ENCODE measurements at regions not wholly inside any gene's neighbourhood (a gene's known extent, or its start where the extent isn't known, plus 50 kb on each side); places are given as distances from the start of the nearest gene placed in this dataset.

DNA sequence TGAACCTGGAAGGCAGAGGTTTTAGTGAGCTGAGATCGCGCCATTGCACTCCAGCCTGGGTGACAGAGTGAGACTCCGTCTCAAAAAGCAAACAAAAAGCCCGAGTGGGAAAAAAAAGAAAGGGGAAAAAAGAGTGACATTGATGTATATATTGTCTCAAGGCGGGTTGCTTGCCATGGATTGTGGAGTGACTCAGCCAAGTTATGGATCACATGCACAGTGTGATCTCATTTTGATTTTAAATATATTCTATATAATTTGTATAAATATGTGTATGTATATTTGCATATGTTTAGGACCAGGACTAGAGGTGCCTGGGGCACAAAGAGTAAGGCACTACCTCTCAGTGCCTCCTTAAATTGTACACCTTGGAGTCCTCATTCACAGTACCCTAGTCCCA is 116.2 kb upstream of the RASSF8 start:
- no peaks in the 10 kb centered on the region for H3K36me3 ChIP-seq (ENCODE audit: control insufficient read depth in 3 of 3, insufficient read depth in 2 of 3, low read depth in 1 of 3, low read length in 3 of 3)
- H3K4me3 ChIP-seq (ENCODE audit: low read depth in 1 of 3, low read length in 3 of 3): no peak overlapping the region
- H3K27ac ChIP-seq (ENCODE audit: low read depth in 1 of 3, low read length in 2 of 3): no peak overlapping the region
- no peaks in the 10 kb centered on the region for H3K27me3 ChIP-seq (ENCODE audit: control insufficient read depth in 3 of 3, insufficient read depth in 3 of 3, low read length in 3 of 3)
- WGBS, 3 donors: 71 to 77% (median 73%) methylated on average over 5 of the region's 5 CpGs
- FAIRE-seq (no peak), DNase-seq (no peak)
- H3K9me3 ChIP-seq (ENCODE audit: control insufficient read depth in 2 of 2, insufficient read depth in 1 of 2, low read depth in 1 of 2, low read length in 1 of 2): no peaks in the 10 kb centered on the region
- no peaks in the 10 kb centered on the region for H3K4me1 ChIP-seq (ENCODE audit: control insufficient read depth in 3 of 3, insufficient read depth in 2 of 3, low read depth in 1 of 3, low read length in 2 of 3)

DNA sequence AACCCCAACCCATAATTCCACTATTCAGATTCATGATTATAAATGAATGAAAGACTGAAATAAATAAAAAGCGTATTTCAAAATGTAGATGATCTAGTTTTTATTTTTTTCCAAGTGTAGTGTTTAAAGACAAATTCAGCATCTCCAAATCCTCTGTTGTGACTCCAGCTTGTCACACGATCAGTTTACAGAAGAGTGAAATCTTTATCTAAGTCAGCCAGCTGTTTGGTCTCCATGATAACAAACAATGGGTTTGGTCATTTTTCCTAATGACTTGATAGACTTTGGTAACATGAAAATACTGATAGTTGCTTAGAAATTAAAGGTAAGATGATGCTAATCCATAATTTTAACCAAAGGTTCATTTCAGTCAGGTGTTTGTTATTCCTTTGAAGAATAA is 114.5 kb upstream of the RASSF8 start:
- Histone ChIP-seq H3K4me1 (ENCODE audit: control insufficient read depth in 3 of 3, insufficient read depth in 2 of 3, low read depth in 1 of 3, low read length in 2 of 3) (no peaks in the 10 kb centered on the region), H3K36me3 (ENCODE audit: control insufficient read depth in 3 of 3, insufficient read depth in 2 of 3, low read depth in 1 of 3, low read length in 3 of 3) (no peaks in the 10 kb centered on the region), H3K27ac (ENCODE audit: low read depth in 1 of 3, low read length in 2 of 3) (no peak overlapping the region), H3K9me3 (ENCODE audit: control insufficient read depth in 2 of 2, insufficient read depth in 1 of 2, low read depth in 1 of 2, low read length in 1 of 2) (no peaks in the 10 kb centered on the region), H3K4me3 (ENCODE audit: low read depth in 1 of 3, low read length in 3 of 3) (no peak overlapping the region), H3K27me3 (ENCODE audit: control insufficient read depth in 3 of 3, insufficient read depth in 3 of 3, low read length in 3 of 3) (no peaks in the 10 kb centered on the region)
- 38 to 46% (median 46%) methylated on average over 2 of the region's 2 CpGs for WGBS, 3 donors
- DNase-seq: no peak
- no peak for FAIRE-seq

DNA sequence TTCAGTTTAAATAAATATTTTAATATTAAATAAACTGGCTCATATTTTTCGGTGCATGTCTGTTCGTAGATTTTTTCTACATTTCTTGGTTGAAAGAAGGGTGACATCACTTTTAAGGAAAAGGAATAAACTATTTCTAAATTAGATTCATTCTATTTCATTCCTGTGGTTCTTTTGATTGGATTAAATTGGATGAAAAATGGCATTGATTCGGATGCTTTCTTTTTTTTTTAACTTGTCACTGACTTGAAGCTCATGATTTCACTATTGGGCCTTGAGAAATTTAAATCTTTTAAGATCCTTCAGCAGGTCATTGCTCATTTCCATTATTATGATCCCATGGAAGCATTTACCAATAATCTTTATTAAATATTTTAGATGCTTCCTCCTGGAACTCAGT is 113.1 kb upstream of the RASSF8 start:
- WGBS, 3 donors: 75 to 86% (median 84%) methylated on average over 3 of the region's 3 CpGs
- no peak overlapping the region for H3K27ac ChIP-seq (ENCODE audit: low read depth in 1 of 3, low read length in 2 of 3)
- FAIRE-seq (no peak), DNase-seq (no peak)
- H3K4me1 ChIP-seq (ENCODE audit: control insufficient read depth in 3 of 3, insufficient read depth in 2 of 3, low read depth in 1 of 3, low read length in 2 of 3): no peaks in the 10 kb centered on the region
- no peaks in the 10 kb centered on the region for H3K36me3 ChIP-seq (ENCODE audit: control insufficient read depth in 3 of 3, insufficient read depth in 2 of 3, low read depth in 1 of 3, low read length in 3 of 3)
- no peaks in the 10 kb centered on the region for H3K27me3 ChIP-seq (ENCODE audit: control insufficient read depth in 3 of 3, insufficient read depth in 3 of 3, low read length in 3 of 3)
- H3K9me3 ChIP-seq (ENCODE audit: control insufficient read depth in 2 of 2, insufficient read depth in 1 of 2, low read depth in 1 of 2, low read length in 1 of 2): no peaks in the 10 kb centered on the region
- no peak overlapping the region for H3K4me3 ChIP-seq (ENCODE audit: low read depth in 1 of 3, low read length in 3 of 3)

DNA sequence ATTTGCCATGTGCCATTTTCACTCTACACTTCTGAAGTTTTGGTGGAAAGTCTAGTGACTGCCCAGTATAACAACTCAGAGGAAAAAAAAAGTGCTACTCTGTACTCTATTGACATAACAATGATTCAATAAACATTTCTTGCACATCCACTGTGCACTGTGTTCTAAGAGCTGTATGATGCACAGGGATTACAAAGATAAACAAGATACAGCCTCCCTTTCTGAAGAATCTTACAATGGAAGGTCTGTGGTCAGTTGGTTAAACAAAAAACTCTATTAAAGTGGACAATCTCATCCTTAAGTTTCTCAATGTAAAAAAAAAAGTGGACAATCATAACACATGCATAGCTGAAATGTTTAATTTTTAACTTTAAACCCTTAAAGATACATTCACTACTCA is 105.7 kb upstream of the RASSF8 start:
- H3K27ac ChIP-seq (ENCODE audit: low read depth in 1 of 3, low read length in 2 of 3): no peak overlapping the region
- no peak for DNase-seq
- H3K4me3 ChIP-seq (ENCODE audit: low read depth in 1 of 3, low read length in 3 of 3): no peak overlapping the region
- FAIRE-seq: no peak
- no peaks in the 10 kb centered on the region for H3K4me1 ChIP-seq (ENCODE audit: control insufficient read depth in 3 of 3, insufficient read depth in 2 of 3, low read depth in 1 of 3, low read length in 2 of 3)
- no peaks in the 10 kb centered on the region for H3K9me3 ChIP-seq (ENCODE audit: control insufficient read depth in 2 of 2, insufficient read depth in 1 of 2, low read depth in 1 of 2, low read length in 1 of 2)
- no peaks in the 10 kb centered on the region for H3K27me3 ChIP-seq (ENCODE audit: control insufficient read depth in 3 of 3, insufficient read depth in 3 of 3, low read length in 3 of 3)
- H3K36me3 ChIP-seq (ENCODE audit: control insufficient read depth in 3 of 3, insufficient read depth in 2 of 3, low read depth in 1 of 3, low read length in 3 of 3): no peaks in the 10 kb centered on the region

DNA sequence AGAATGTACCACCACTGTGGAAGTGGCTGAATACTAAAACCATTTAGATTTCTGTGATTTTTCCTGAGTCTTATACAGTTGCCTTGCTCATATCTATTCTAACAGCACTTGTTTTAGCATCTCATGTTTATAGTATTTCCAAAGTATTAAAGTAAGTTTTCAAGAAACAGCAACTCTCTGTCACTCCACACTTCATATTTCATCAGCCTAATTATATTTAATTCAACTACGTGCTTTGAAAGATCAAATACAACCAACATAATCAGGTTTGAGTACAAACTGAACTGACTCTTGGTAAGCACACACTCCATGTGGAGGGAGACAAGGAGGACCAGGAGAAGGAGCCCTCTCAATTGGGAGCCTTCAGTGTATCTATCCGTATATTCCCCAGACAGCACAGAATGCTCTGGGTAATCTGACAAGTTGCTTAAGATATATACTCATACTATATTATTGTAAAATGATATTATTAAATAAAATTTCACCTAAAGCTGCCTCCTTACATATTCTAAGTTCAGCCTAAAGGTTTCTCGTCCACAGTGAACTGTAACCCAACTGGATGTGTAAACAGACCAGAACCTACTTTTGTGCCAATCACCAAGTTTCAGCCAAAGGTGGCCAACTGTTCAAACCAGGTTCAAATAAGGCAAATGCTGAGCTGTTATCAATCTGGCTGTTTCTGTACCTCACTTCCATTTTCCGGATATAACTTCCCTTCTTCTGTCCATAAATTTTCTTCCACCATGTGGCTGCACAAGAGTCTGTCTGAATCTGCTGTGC is 105.0 kb upstream of the RASSF8 start:
- Histone ChIP-seq H3K27ac (ENCODE audit: low read depth in 1 of 3, low read length in 2 of 3) (no peak overlapping the region), H3K9me3 (ENCODE audit: control insufficient read depth in 2 of 2, insufficient read depth in 1 of 2, low read depth in 1 of 2, low read length in 1 of 2) (no peaks in the 10 kb centered on the region), H3K27me3 (ENCODE audit: control insufficient read depth in 3 of 3, insufficient read depth in 3 of 3, low read length in 3 of 3) (no peaks in the 10 kb centered on the region), H3K4me3 (ENCODE audit: low read depth in 1 of 3, low read length in 3 of 3) (no peak overlapping the region), H3K36me3 (ENCODE audit: control insufficient read depth in 3 of 3, insufficient read depth in 2 of 3, low read depth in 1 of 3, low read length in 3 of 3) (no peaks in the 10 kb centered on the region), H3K4me1 (ENCODE audit: control insufficient read depth in 3 of 3, insufficient read depth in 2 of 3, low read depth in 1 of 3, low read length in 2 of 3) (no peaks in the 10 kb centered on the region)
- DNase-seq (no peak), FAIRE-seq (no peak)
- 54 to 67% (median 56%) methylated on average over 4 of the region's 4 CpGs for WGBS, 3 donors

DNA sequence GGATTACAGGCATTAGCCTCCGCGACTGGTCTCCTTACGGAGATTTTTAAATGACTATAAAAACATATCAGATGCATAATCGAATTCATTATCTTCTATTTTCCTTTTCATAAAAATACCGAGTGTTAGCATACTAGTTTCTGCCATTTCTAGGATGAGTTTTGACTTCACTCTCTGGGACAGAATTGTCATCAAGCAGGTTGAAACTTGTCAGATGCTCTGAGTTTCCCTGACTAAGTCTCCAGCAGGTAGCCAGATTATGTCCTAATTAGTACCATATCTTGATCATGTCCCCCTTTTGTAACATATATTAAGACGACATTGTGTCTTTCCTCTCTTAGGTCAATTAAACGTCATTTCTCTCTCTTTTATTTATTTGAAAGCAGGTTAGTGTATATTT is 103.5 kb upstream of the RASSF8 start:
- Histone ChIP-seq H3K36me3 (ENCODE audit: control insufficient read depth in 3 of 3, insufficient read depth in 2 of 3, low read depth in 1 of 3, low read length in 3 of 3) (no peaks in the 10 kb centered on the region), H3K27ac (ENCODE audit: low read depth in 1 of 3, low read length in 2 of 3) (no peak overlapping the region), H3K4me1 (ENCODE audit: control insufficient read depth in 3 of 3, insufficient read depth in 2 of 3, low read depth in 1 of 3, low read length in 2 of 3) (no peaks in the 10 kb centered on the region), H3K4me3 (ENCODE audit: low read depth in 1 of 3, low read length in 3 of 3) (no peak overlapping the region), H3K27me3 (ENCODE audit: control insufficient read depth in 3 of 3, insufficient read depth in 3 of 3, low read length in 3 of 3) (no peaks in the 10 kb centered on the region), H3K9me3 (ENCODE audit: control insufficient read depth in 2 of 2, insufficient read depth in 1 of 2, low read depth in 1 of 2, low read length in 1 of 2) (no peaks in the 10 kb centered on the region)
- FAIRE-seq: no peak
- 85 to 95% (median 91%) methylated on average over 7 of the region's 7 CpGs for WGBS, 3 donors
- no peak for DNase-seq

DNA sequence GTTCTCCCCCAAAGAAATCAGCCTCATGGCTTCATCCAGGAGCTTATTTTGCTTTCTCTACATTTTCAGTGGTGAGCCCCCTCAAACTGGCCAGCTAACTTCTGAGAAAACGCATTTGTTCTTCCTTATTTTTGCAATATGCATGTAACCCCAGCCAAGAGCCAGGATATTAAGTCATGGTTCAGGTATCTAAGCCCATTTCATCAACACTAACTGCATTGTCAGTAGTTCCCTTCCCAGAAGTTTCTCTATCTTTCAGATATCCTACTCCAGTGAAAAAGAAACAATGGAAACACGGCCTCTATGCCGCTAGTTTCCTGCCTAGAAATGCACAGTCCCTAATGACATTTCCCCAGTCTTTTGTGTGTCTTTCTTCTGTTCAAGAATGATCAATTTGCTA is 102.8 kb upstream of the RASSF8 start:
- no peaks in the 10 kb centered on the region for H3K27me3 ChIP-seq (ENCODE audit: control insufficient read depth in 3 of 3, insufficient read depth in 3 of 3, low read length in 3 of 3)
- 80 to 90% (median 86%) methylated on average over 3 of the region's 3 CpGs for WGBS, 3 donors
- no peaks in the 10 kb centered on the region for H3K9me3 ChIP-seq (ENCODE audit: control insufficient read depth in 2 of 2, insufficient read depth in 1 of 2, low read depth in 1 of 2, low read length in 1 of 2)
- DNase-seq (no peak), FAIRE-seq (no peak)
- H3K4me1 ChIP-seq (ENCODE audit: control insufficient read depth in 3 of 3, insufficient read depth in 2 of 3, low read depth in 1 of 3, low read length in 2 of 3): no peaks in the 10 kb centered on the region
- no peak overlapping the region for H3K27ac ChIP-seq (ENCODE audit: low read depth in 1 of 3, low read length in 2 of 3)
- H3K36me3 ChIP-seq (ENCODE audit: control insufficient read depth in 3 of 3, insufficient read depth in 2 of 3, low read depth in 1 of 3, low read length in 3 of 3): no peaks in the 10 kb centered on the region
- no peak overlapping the region for H3K4me3 ChIP-seq (ENCODE audit: low read depth in 1 of 3, low read length in 3 of 3)

DNA sequence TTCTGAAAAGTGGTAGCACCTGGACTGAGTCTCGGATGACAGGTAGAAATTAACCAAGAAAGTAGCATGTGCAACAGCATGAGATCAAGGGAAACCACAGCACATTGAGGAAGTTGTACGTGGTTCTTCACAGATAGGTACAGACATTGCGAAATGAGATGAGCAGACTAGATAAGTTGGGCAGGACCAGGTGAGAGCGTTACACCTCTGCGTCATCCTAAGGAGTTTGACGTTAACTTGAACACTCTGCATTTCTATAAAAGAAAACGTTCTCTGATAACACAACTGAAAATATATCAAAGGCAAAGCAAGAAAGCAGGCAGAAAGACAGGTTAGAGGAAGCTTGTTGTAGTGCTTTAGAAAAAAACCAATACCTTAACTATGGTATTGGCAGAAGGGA is 98.5 kb upstream of the RASSF8 start:
- Histone ChIP-seq H3K27ac (ENCODE audit: low read depth in 1 of 3, low read length in 2 of 3) (no peak overlapping the region), H3K4me1 (ENCODE audit: control insufficient read depth in 3 of 3, insufficient read depth in 2 of 3, low read depth in 1 of 3, low read length in 2 of 3) (no peaks in the 10 kb centered on the region), H3K27me3 (ENCODE audit: control insufficient read depth in 3 of 3, insufficient read depth in 3 of 3, low read length in 3 of 3) (no peaks in the 10 kb centered on the region), H3K9me3 (ENCODE audit: control insufficient read depth in 2 of 2, insufficient read depth in 1 of 2, low read depth in 1 of 2, low read length in 1 of 2) (no peaks in the 10 kb centered on the region), H3K36me3 (ENCODE audit: control insufficient read depth in 3 of 3, insufficient read depth in 2 of 3, low read depth in 1 of 3, low read length in 3 of 3) (no peaks in the 10 kb centered on the region), H3K4me3 (ENCODE audit: low read depth in 1 of 3, low read length in 3 of 3) (no peak overlapping the region)
- no peak for DNase-seq
- 57 to 60% (median 59%) methylated on average over 7 of the region's 7 CpGs for WGBS, 3 donors
- no peak for FAIRE-seq

DNA sequence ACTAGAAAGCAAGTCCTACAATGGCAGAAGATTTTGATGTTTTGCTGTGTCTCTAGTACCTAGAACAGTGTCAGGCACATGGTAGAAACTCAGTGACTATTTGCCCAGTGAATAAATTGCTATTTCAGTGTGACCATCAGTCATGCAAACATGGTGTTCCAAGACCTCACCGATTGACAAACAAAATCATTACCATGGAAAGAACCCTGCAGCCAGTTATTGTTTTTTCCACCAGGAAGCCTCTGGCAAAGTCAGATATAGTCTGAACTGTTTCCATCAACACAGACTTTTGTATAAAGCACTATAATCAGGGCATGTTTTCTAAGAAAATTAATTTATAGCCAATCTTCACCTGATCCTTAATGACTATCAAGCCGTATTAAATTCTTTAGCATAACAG is 97.3 kb upstream of the RASSF8 start:
- 84 to 89% (median 87%) methylated on average over 2 of the region's 2 CpGs for WGBS, 3 donors
- FAIRE-seq: no peak
- Histone ChIP-seq H3K9me3 (ENCODE audit: control insufficient read depth in 2 of 2, insufficient read depth in 1 of 2, low read depth in 1 of 2, low read length in 1 of 2) (no peaks in the 10 kb centered on the region), H3K4me1 (ENCODE audit: control insufficient read depth in 3 of 3, insufficient read depth in 2 of 3, low read depth in 1 of 3, low read length in 2 of 3) (no peaks in the 10 kb centered on the region), H3K27ac (ENCODE audit: low read depth in 1 of 3, low read length in 2 of 3) (no peak overlapping the region), H3K36me3 (ENCODE audit: control insufficient read depth in 3 of 3, insufficient read depth in 2 of 3, low read depth in 1 of 3, low read length in 3 of 3) (no peaks in the 10 kb centered on the region), H3K4me3 (ENCODE audit: low read depth in 1 of 3, low read length in 3 of 3) (no peak overlapping the region), H3K27me3 (ENCODE audit: control insufficient read depth in 3 of 3, insufficient read depth in 3 of 3, low read length in 3 of 3) (no peaks in the 10 kb centered on the region)
- DNase-seq: no peak
